ENCODE measurements at regions not wholly inside any gene's neighbourhood (a gene's known extent, or its start where the extent isn't known, plus 50 kb on each side); places are given as distances from the start of the nearest gene placed in this dataset.
"Not testable (repeated sequence)": the region's sequence is repeated elsewhere in the genome, so short reads cannot be mapped to it uniquely, and the experiment has no call there.

GRCh38 chr5:2374703-2375102 is 376.8 kb downstream of the IRX2 start:
- no peak for DNase-seq

DNA sequence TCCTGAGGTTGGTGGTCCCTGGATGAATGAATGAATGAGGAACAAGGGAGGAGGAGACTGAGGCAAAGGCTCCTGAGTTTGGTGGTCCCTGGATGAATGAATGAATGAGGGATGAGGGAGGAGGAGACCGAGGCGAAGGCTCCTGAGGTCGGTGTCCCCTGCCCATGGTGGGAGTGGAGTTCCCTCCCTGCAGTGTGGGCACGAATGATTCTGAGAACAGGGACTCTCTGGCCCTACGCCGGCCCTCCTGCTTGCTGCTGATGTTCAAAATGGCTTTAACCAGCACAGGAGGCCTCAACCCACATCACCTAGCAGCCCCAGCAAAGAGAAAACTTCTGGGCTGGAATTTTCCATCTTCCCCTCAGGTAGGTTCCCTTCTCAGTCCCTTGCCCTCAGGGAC is 377.8 kb downstream of the IRX2 start:
- no peak for DNase-seq

- no peak for DNase-seq
These were observed 380.1 kb downstream of the IRX2 start for GRCh38 chr5:2371419-2371710.

- no peak for DNase-seq
These were observed 380.7 kb downstream of the IRX2 start for GRCh38 chr5:2370626-2371418.

DNA sequence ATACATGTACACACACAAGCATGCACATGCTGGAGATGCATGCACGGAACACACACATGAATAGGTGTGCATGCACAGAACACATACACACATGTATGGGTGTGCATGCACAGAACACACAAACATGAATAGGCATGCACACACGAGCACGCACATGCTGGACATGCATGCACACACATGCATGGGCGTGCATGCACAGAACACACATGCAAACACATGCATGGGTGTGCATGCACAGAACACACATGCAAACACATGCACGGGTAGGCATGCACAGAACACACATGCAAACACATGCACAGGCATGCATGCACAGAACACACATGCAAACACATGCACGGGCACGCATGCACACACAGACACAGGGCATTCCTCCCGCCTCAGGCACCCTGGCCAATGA is 382.3 kb downstream of the IRX2 start:
- no peak for DNase-seq

DNA sequence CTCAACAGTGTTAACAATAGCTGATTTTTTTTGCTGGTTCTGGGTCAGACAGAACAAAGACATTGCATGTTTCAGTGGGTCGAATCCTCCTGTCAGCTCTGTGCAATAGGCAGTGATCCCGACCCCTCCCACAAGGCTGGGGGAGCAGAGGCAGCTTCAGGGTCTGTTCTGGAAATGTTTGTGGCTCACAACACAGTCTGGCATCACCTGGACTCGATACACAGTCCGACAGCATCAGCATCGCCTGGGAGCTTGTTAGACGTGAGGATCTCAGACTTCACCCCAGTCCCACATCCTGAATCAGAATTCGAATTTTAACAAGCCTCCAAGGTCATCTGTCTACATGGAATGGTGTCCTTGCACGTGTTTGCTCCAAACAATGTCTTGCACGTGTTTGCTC is 384.7 kb downstream of the IRX2 start:
- no peak for DNase-seq

DNA sequence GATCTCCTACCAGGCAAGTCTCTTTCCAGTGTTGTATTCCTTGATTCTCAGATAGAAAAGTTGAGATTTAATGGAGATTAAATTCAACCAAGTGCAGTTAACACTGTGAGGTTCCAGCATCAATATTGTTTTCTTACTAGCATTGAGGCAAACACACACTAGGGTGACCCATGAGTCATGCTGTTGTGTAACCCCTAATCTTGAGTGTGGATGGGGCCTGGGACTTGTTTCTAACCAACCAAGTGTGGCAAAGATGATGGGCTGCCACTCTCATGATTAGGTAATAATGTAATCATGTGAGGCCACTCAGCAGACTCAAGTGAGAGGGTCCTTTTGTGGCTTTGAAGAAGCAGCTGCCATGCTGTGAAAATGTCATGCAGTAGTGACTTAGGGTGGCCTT is 394.2 kb downstream of the IRX2 start:
- DNase-seq = no peak

- DNase-seq = no peak
These were observed 395.6 kb downstream of the IRX2 start for GRCh38 chr5:2355859-2356258.

GRCh38 chr5:2353871-2354440 is 397.5 kb downstream of the IRX2 start:
- DNase-seq = no peak

GRCh38 chr5:2353211-2353610 is 398.3 kb downstream of the IRX2 start:
- no peak for DNase-seq

- DNase-seq = no peak
These were observed 399.2 kb downstream of the IRX2 start for GRCh38 chr5:2352101-2352861.

DNA sequence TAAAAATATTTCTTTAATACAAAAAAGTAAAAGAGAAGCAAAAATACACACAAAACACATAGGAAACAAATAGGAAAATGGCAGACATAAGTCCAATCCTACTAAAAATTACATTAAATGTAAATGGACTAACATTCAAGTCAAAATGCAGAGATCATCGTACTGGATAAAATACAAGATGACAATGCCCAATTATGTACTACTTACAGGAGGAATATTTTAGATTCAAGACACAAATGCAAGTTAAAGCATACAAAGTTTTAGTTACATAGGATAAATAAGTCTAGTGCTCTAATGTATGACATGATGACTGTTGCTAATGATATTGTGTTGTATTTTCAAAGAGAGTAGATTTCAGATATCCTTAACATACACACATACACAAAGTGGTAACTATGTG is 401.7 kb downstream of the IRX2 start:
- DNase-seq = not testable (repeated sequence)

DNA sequence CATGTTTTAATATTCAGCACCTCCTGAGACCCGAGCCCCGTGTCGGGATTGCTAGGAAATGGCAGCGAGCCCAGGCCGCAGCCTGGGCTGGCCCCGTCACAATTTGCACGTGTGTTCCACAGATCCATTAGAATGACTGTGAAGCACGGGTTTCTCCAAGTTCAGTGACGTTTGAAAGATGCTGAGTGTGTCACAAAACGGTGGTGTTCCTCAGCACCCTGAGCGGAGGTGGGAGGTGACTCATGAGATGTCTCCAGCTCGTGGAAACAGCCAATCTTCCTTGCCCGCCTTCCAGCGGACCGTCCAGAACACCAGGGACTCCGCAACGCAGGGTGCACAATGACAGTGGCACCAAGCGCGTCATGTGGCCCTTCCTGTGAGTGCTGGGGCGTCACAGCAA is 412.8 kb downstream of the IRX2 start:
- DNase-seq = no peak

DNA sequence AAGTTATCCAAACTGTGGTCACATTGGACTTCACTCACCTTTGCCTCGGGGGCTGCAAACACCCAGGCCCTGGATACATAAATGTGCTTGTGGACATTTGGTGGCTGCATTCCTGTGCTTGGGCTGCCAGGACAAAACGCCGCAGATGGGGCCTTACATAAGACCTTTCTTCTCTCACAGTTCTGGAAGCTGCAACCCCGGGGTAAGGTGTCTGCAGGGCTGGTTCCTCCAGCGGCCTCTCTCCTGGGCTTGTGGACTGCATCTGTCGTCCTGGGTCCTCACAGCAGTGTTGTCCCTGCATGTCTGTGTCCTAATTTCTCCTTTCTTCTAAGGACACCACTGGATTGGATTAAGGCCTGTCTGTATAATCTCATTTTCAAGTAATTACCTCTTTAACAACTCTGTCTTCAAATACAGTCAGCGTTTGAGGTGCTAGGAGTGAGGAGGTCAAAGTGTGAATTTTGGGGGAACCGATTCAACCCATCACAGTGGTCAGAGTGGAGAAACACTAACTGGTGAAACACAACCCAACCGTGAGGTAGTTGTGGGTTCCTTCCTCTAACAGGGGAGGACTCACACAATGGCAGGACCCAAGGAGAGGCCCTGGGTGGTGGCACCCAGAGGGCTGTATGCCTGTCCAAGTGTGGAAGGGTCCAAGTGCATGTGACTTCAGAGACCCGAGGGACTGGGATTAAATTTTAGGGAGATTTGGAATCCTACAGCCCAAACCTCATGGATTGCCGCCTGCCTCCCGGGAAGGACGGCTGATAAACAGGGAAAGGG is 415.6 kb downstream of the IRX2 start:
- DNase-seq = no peak

DNA sequence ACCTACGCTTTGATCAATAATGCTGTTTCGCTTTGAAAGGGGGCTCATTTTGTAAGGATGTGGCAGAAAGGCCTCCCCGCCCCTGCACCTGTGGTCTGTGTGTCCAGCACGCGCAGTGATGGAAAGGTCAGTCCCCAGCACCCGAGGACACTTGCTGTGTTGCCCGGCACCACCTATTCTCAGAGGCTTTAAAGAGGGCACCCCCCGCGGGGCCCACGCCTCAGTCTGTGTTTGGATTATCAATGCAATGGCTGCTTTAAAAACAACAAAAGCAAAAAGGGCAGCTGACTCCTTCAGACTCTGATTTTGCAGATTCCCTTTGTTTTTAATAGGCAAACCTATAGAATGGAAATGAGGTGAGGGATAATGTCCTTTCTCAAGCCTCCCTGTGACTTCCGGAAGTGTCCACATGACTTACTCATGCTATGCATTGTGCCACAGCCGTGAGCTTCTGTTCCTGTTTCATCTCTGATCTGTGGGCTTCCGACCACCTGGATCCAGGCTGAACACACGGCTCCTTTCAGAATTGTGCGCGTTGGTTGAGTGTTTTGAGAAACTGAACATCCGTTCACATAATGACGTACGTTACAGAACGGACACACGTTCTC is 416.2 kb downstream of the IRX2 start:
- DNase-seq = no peak

GRCh38 chr5:2334719-2335118 is 416.8 kb downstream of the IRX2 start:
- DNase-seq = no peak

- no peak for DNase-seq
These were observed 418.2 kb downstream of the IRX2 start for GRCh38 chr5:2333291-2333690.

GRCh38 chr5:2332521-2332920 is 419.0 kb downstream of the IRX2 start:
- DNase-seq = no peak

GRCh38 chr5:2330325-2331130 is 420.9 kb downstream of the IRX2 start:
- DNase-seq = no peak

DNA sequence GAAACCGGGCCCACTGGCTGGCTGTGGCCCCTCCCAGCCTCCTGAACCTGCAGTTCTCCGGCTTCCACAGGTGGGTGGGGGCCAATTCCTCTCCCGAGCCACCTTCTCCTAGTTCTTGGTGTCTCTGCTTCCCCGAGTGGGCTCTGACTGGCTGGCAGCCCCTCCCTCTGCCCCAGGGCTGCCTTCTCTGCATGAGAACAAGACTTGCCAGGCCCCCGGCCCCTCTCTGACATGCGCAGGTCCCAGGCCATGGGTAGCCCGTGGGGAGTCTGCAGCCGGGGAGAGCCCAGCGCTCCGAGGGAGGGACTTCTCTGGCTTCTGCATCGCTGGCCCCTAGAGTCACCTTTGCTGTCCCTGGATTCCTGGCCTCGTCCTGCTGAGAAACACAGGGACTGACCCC is 421.7 kb downstream of the IRX2 start:
- no peak for DNase-seq

GRCh38 chr5:2326601-2327000 is 424.9 kb downstream of the IRX2 start:
- no peak for DNase-seq

- no peak for DNase-seq
These were observed 426.7 kb downstream of the IRX2 start for GRCh38 chr5:2324788-2325187.
